ENCODE measurements at regions not wholly inside any gene's neighbourhood (a gene's known extent, or its start where the extent isn't known, plus 50 kb on each side); places are given as distances from the start of the nearest gene placed in this dataset.

GRCh38 chr6:14610141-14610540 lies 492.6 kb downstream of the CD83 start:
- Histone ChIP-seq H3K9me3 (no peaks in the 10 kb centered on the region), H3K27ac (no peak overlapping the region), H3K27me3 (no peaks in the 10 kb centered on the region), H3K4me3 (no peak overlapping the region), H3K4me1 (no peaks in the 10 kb centered on the region), H3K36me3 (no peaks in the 10 kb centered on the region)
- TF ChIP-seq CTCF (IDR thresholded peaks at IDR 0.05) (no peak), POLR2A (IDR thresholded peaks at IDR 0.05) (no peak), EP300 (IDR thresholded peaks at IDR 0.05; ENCODE audit: low read depth) (no peak)
- intact Hi-C loops (cut with DNase I; ENCODE audit: low total_unique reads) = no loop called here
- 91 to 94% methylated on average over 3 to 4 of the region's 4 CpGs for WGBS, 2 donors (ENCODE audit: low coverage in 1 of 2)
- DNase-seq = no peak
- in situ Hi-C loops (cut with MboI; ENCODE audit: low pct_ligation_motif_present in 1 of 4, low pct_unique_long_range_greater_than_20kb in 1 of 4, low sequenced_read_pairs in 3 of 4) = no loop called here

GRCh38 chr6:14612016-14612980 lies 494.7 kb downstream of the CD83 start:
- 77 to 78% methylated on average over 10 to 14 of the region's 14 CpGs for WGBS, 2 donors (ENCODE audit: low coverage in 1 of 2)
- H3K9me3 ChIP-seq = peaks cover 3 to 5% of the 10 kb centered on the region in 2 donors
- no peak for TF ChIP-seq POLR2A (IDR thresholded peaks at IDR 0.05)
- TF ChIP-seq EP300 (IDR thresholded peaks at IDR 0.05; ENCODE audit: low read depth) = no peak
- TF ChIP-seq POLR2AphosphoS5 (IDR thresholded peaks at IDR 0.05) = no peak
- no peak for TF ChIP-seq CTCF (IDR thresholded peaks at IDR 0.05)
- H3K4me1 ChIP-seq = no peaks in the 10 kb centered on the region
- no peak for DNase-seq
- no peaks in the 10 kb centered on the region for H3K36me3 ChIP-seq
- intact Hi-C loops (cut with DNase I; ENCODE audit: low total_unique reads) = no loop called here
- H3K27me3 ChIP-seq = no peaks in the 10 kb centered on the region
- in situ Hi-C loops (cut with MboI; ENCODE audit: low pct_ligation_motif_present in 1 of 4, low pct_unique_long_range_greater_than_20kb in 1 of 4, low sequenced_read_pairs in 3 of 4) = no loop called here
- H3K27ac ChIP-seq = no peak overlapping the region
- H3K4me3 ChIP-seq = no peak overlapping the region

- Histone ChIP-seq H3K36me3 (no peaks in the 10 kb centered on the region), H3K27me3 (no peaks in the 10 kb centered on the region), H3K9me3 (peaks cover 3 to 5% of the 10 kb centered on the region in 2 donors), H3K27ac (no peak overlapping the region), H3K4me3 (no peak overlapping the region), H3K4me1 (no peaks in the 10 kb centered on the region)
- no peak for TF ChIP-seq POLR2AphosphoS5 (IDR thresholded peaks at IDR 0.05)
- TF ChIP-seq EP300 (IDR thresholded peaks at IDR 0.05; ENCODE audit: low read depth) = no peak
- no peak for TF ChIP-seq CTCF (IDR thresholded peaks at IDR 0.05)
- in situ Hi-C loops (cut with MboI; ENCODE audit: low pct_ligation_motif_present in 1 of 4, low pct_unique_long_range_greater_than_20kb in 1 of 4, low sequenced_read_pairs in 3 of 4) (no loop called here), intact Hi-C loops (cut with DNase I; ENCODE audit: low total_unique reads) (no loop called here)
- WGBS, 2 donors (ENCODE audit: low coverage in 1 of 2) = 77 to 100% methylated on average over 2 of the region's 2 CpGs
- no peak for DNase-seq
Observed at GRCh38 chr6:14614631-14615030, 497.1 kb downstream of the CD83 start.

- Histone ChIP-seq H3K36me3 (no peaks in the 10 kb centered on the region), H3K4me3 (no peak overlapping the region), H3K9me3 (peaks cover 3 to 5% of the 10 kb centered on the region in 2 donors), H3K27me3 (no peaks in the 10 kb centered on the region), H3K27ac (no peak overlapping the region), H3K4me1 (peaks cover 0 to 5% (median 4%) of the 10 kb centered on the region in 4 donors)
- no peak for DNase-seq
- WGBS, 2 donors (ENCODE audit: low coverage in 1 of 2) = 83 to 100% methylated on average over 6 to 9 of the region's 9 CpGs
- intact Hi-C loops (cut with DNase I; ENCODE audit: low total_unique reads) = no loop called here
- TF ChIP-seq EP300 (IDR thresholded peaks at IDR 0.05; ENCODE audit: low read depth) (no peak), POLR2AphosphoS5 (IDR thresholded peaks at IDR 0.05) (no peak), CTCF (IDR thresholded peaks at IDR 0.05) (no peak)
- in situ Hi-C loops (cut with MboI; ENCODE audit: low pct_ligation_motif_present in 1 of 4, low pct_unique_long_range_greater_than_20kb in 1 of 4, low sequenced_read_pairs in 3 of 4) = no loop called here
Observed at GRCh38 chr6:14616656-14617055, 499.1 kb downstream of the CD83 start.
